SK-N-SH treated with all-trans-retinoic acid at 6 μM for 48 hours (cell line): ENCODE measurements at regions not wholly inside any gene's neighbourhood (a gene's known extent, or its start where the extent isn't known, plus 50 kb on each side); places are given as distances from the start of the nearest gene placed in this dataset.

Experiments
- ESRRG ChIP-seq: fragments of 250-450 bp; sonication (Bioruptor Pico); IDR thresholded peaks from 2 replicates; pipeline ENCODE4 v1.6.1; 2021; ENCODE audit warnings: mild to moderate bottlenecking
- ISL1 ChIP-seq: fragments of 250-450 bp; sonication (Bioruptor Pico); IDR thresholded peaks from 2 replicates; pipeline ENCODE4 v2.1.2; 2022; ENCODE audit warnings: mild to moderate bottlenecking, moderate library complexity
- OSR1 ChIP-seq: fragments of 250-450 bp; sonication (Bioruptor Pico); IDR thresholded peaks from 2 replicates; pipeline ENCODE4 v1.8.0; 2022; ENCODE audit warnings: moderate library complexity, mild to moderate bottlenecking, inconsistent platforms
- RARB ChIP-seq: fragments of 250-450 bp; sonication (Bioruptor Pico); IDR thresholded peaks from 2 replicates; pipeline ENCODE4 v1.8.0; 2021; ENCODE audit warnings: mild to moderate bottlenecking, moderate library complexity
- TF ChIP-seq, protein P1 (sequence below): fragments of 250-450 bp; sonication (Bioruptor Pico); IDR thresholded peaks from 2 replicates; pipeline ENCODE4 v1.5.1; 2020; ENCODE audit warnings: low read depth, mild to moderate bottlenecking, moderate library complexity
- TF ChIP-seq, protein P2 (sequence below): fragments of 250-450 bp; sonication (Bioruptor Pico); IDR thresholded peaks from 2 replicates; pipeline ENCODE4 v1.8.0; 2020; ENCODE audit warnings: mild to moderate bottlenecking, moderate library complexity, borderline replicate concordance
- TF ChIP-seq, protein P3 (sequence below): fragments of 250-450 bp; sonication (Bioruptor Pico); IDR thresholded peaks from 2 replicates; pipeline ENCODE4 v1.5.1; 2021; ENCODE audit warnings: mild to moderate bottlenecking, moderate library complexity

DNA sequence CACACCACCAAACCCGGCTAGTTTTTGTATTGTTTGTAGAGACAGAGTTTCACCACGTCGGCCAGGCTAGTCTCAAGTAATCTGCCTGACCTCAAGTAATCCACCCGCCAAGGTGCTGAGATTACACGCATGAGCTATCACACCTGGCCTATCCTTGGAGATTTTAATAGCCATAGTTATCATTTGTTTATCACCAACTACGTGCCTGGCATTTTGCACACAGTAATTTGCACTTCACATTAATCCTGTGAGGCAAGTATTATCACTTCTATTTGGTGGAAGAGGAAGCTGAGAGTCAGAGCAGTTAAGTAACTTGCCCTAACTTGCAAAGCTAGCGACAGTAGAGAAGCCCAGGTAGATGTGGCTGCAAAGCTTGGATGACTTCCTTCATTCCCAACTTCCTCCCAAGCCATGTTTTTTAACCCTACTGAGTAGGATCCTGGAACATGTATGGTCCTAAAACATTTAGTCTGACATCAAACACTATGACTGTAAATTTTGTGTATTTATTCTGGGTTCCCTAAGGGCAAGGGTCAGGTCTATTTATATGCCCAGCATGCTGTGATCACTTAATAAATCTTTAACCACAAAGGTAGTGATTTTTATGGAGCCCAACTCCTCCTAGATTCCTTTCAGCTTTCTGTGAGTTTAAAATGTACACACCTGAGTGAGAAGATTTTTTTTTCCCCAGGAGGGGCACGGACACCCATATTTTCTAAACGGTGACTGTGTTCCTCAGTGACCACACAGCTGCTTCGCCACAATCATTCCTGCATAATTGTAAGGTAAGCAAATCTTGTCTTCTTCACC lies 100.2 kb upstream of the RAI14 start:
- TF ChIP-seq, protein P1, sequence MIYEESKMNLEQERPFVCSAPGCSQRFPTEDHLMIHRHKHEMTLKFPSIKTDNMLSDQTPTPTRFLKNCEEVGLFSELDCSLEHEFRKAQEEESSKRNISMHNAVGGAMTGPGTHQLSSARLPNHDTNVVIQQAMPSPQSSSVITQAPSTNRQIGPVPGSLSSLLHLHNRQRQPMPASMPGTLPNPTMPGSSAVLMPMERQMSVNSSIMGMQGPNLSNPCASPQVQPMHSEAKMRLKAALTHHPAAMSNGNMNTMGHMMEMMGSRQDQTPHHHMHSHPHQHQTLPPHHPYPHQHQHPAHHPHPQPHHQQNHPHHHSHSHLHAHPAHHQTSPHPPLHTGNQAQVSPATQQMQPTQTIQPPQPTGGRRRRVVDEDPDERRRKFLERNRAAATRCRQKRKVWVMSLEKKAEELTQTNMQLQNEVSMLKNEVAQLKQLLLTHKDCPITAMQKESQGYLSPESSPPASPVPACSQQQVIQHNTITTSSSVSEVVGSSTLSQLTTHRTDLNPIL (CRISPR knock-in tag), result no peak
- TF ChIP-seq, protein P2, sequence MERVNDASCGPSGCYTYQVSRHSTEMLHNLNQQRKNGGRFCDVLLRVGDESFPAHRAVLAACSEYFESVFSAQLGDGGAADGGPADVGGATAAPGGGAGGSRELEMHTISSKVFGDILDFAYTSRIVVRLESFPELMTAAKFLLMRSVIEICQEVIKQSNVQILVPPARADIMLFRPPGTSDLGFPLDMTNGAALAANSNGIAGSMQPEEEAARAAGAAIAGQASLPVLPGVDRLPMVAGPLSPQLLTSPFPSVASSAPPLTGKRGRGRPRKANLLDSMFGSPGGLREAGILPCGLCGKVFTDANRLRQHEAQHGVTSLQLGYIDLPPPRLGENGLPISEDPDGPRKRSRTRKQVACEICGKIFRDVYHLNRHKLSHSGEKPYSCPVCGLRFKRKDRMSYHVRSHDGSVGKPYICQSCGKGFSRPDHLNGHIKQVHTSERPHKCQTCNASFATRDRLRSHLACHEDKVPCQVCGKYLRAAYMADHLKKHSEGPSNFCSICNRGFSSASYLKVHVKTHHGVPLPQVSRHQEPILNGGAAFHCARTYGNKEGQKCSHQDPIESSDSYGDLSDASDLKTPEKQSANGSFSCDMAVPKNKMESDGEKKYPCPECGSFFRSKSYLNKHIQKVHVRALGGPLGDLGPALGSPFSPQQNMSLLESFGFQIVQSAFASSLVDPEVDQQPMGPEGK (CRISPR knock-in tag), result no peak
- TF ChIP-seq ISL1 (CRISPR knock-in tag), result no peak
- TF ChIP-seq RARB (CRISPR knock-in tag), result no peak
- TF ChIP-seq, protein P3, sequence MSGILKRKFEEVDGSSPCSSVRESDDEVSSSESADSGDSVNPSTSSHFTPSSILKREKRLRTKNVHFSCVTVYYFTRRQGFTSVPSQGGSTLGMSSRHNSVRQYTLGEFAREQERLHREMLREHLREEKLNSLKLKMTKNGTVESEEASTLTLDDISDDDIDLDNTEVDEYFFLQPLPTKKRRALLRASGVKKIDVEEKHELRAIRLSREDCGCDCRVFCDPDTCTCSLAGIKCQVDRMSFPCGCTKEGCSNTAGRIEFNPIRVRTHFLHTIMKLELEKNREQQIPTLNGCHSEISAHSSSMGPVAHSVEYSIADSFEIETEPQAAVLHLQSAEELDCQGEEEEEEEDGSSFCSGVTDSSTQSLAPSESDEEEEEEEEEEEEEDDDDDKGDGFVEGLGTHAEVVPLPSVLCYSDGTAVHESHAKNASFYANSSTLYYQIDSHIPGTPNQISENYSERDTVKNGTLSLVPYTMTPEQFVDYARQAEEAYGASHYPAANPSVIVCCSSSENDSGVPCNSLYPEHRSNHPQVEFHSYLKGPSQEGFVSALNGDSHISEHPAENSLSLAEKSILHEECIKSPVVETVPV (CRISPR knock-in tag), result no peak
- TF ChIP-seq OSR1 (CRISPR knock-in tag), result no peak
- TF ChIP-seq ESRRG, result no peak
